Kidney (tissue), 13 donors: ENCODE measurements at regions not wholly inside any gene's neighbourhood (a gene's known extent, or its start where the extent isn't known, plus 50 kb on each side); places are given as distances from the start of the nearest gene placed in this dataset.

Experiments used
- DNase-seq, 5 donors: peaks; one replicate each; pipeline ENCODE4 v3.0.0-alpha.2; 2013 to 2020
- FAIRE-seq: peaks from 2 replicates; lab custom pipeline; 2012; peaks lifted over from hg19 to GRCh38; lab: Jason Lieb, UNC
- H3K27ac ChIP-seq, 2 donors: one replicate each; pipeline ENCODE4 v1.7.0; 2013; ENCODE audit warnings: low read depth in 2 of 2, low read length in 2 of 2, inconsistent platforms in 1 of 2
- H3K27me3 ChIP-seq: one replicate; pipeline ENCODE4 v1.7.1; 2013; ENCODE audit warnings: low read length, inconsistent platforms; ENCODE audit not compliant: control insufficient read depth, insufficient read depth
- H3K36me3 ChIP-seq, 3 donors: one replicate each; pipeline versions ENCODE4 v1.7.0 to v1.7.1; 2013; ENCODE audit warnings: low read length in 3 of 3, control low read depth in 1 of 3, inconsistent platforms in 1 of 3; ENCODE audit not compliant: insufficient read depth in 3 of 3, control insufficient read depth in 2 of 3
- H3K4me1 ChIP-seq, 3 donors: one replicate each; pipeline versions ENCODE4 v1.7.0 to v1.7.1; 2013; ENCODE audit warnings: low read length in 3 of 3, inconsistent platforms in 1 of 3, low read depth in 1 of 3; ENCODE audit not compliant: control insufficient read depth in 2 of 3, insufficient read depth in 2 of 3
- H3K4me3 ChIP-seq, 3 donors: one replicate each; pipeline versions ENCODE4 v1.7.0 to v1.8.1; 2013; ENCODE audit warnings: low read length in 3 of 3, control low read depth in 1 of 3, inconsistent platforms in 1 of 3
- H3K9ac ChIP-seq, 3 donors: one replicate each; pipeline versions ENCODE4 v1.7.0 to v1.7.1; 2013; ENCODE audit warnings: low read length in 3 of 3, control low read depth in 1 of 3, inconsistent platforms in 1 of 3
- H3K9me3 ChIP-seq, 3 donors: one replicate each; pipeline versions ENCODE4 v1.7.0 to v1.7.1; 2013; ENCODE audit warnings: low read length in 3 of 3, control low read depth in 1 of 3, inconsistent platforms in 1 of 3; ENCODE audit not compliant: control insufficient read depth in 2 of 3, insufficient read depth in 1 of 3
- CTCF ChIP-seq: IDR thresholded peaks from 3 replicates; pipeline ENCODE4 v1.5.1; 2012; ENCODE audit warnings: mild to moderate bottlenecking, moderate library complexity, borderline replicate concordance; ENCODE audit not compliant: insufficient read depth; ENCODE audit errors: extremely low read depth
- intact Hi-C: fragments of 100-400 bp; cut with DNase I; formaldehyde crosslinking; loops from one replicate; pipeline ENCODE4 v1.11.1; 2022
- donor health status: control.
- donor health status: control.
- donor health status: control.
- donor health status: control.
- donor health status: control.
- donor health status: DM: yes; HTN: yes; CAD: no.
- donor health status: Normal renal cell carcinoma (clear cell type).

- DNase-seq (no peak), FAIRE-seq (no peak)
- Histone ChIP-seq H3K9ac (no peak overlapping the region), H3K27ac (no peak overlapping the region), H3K27me3 (no peaks in the 10 kb centered on the region), H3K9me3 (no peaks in the 10 kb centered on the region), H3K36me3 (no peaks in the 10 kb centered on the region), H3K4me1 (no peaks in the 10 kb centered on the region), H3K4me3 (no peak overlapping the region)
- intact Hi-C loops: no loop called here
- no peak for TF ChIP-seq CTCF
Observed at GRCh38 chr16:73499276-73499675, 451.3 kb upstream of the ZFHX3 start.

GRCh38 chr16:73485880-73486279, 438.0 kb upstream of the ZFHX3 start:
- no peaks in the 10 kb centered on the region for H3K36me3 ChIP-seq
- intact Hi-C loops: no loop called here
- no peak for TF ChIP-seq CTCF
- no peaks in the 10 kb centered on the region for H3K9me3 ChIP-seq
- no peaks in the 10 kb centered on the region for H3K4me1 ChIP-seq
- H3K27me3 ChIP-seq: peaks cover 2% of the 10 kb centered on the region
- DNase-seq (no peak), FAIRE-seq (no peak)
- no peak overlapping the region for H3K4me3 ChIP-seq
- no peak overlapping the region for H3K9ac ChIP-seq
- no peak overlapping the region for H3K27ac ChIP-seq

GRCh38 chr16:73483934-73484711, 436.2 kb upstream of the ZFHX3 start:
- peaks cover 2% of the 10 kb centered on the region for H3K27me3 ChIP-seq
- no peaks in the 10 kb centered on the region for H3K4me1 ChIP-seq
- no peak overlapping the region for H3K4me3 ChIP-seq
- no peaks in the 10 kb centered on the region for H3K36me3 ChIP-seq
- intact Hi-C loops: no loop called here
- FAIRE-seq (no peak), DNase-seq (no peak)
- H3K9me3 ChIP-seq: no peaks in the 10 kb centered on the region
- H3K9ac ChIP-seq: no peak overlapping the region
- H3K27ac ChIP-seq: no peak overlapping the region
- TF ChIP-seq CTCF: no peak
